HG03039 (cell line): ENCODE measurements at regions not wholly inside any gene's neighbourhood (a gene's known extent, or its start where the extent isn't known, plus 50 kb on each side); places are given as distances from the start of the nearest gene placed in this dataset.

ENCODE experiments used
- ATAC-seq: cut with Tn5 transposase; IDR thresholded peaks from one replicate; pipeline ENCODE4 v1.9.1; 2021; ENCODE audit warnings: mild to moderate bottlenecking, moderate library complexity; ENCODE audit not compliant: unreplicated experiment

GRCh38 chr4:12723849-12724447 is 760.2 kb downstream of the RAB28 start:
- ATAC-seq: no peak

- no peak for ATAC-seq
Observed at GRCh38 chr4:12716896-12717295, 767.2 kb downstream of the RAB28 start.

GRCh38 chr4:12712648-12713339 is 771.3 kb downstream of the RAB28 start:
- no peak for ATAC-seq

GRCh38 chr4:12707381-12708175 is 776.6 kb downstream of the RAB28 start:
- ATAC-seq: no peak

DNA sequence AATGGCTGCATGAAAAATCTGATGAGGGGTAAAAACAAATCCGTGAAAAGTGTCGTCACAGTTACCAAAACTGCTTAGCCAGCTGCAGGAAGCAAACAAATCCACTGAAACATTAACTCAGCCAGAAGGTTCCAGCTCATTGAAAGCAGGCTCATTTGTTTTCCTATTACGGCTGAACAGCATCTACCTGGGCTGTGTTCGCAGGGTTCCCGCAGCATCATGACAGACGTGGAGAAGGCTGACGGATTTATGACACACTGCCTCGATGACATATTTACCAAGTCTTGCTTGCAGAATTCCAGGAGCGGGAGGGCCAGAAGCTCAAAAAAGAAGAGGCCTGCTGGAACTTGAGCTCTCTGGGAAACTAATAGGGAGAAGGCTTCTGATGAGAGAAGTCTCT is 781.1 kb downstream of the RAB28 start:
- no peak for ATAC-seq

- ATAC-seq: no peak
Observed at GRCh38 chr4:12701384-12701783, 782.8 kb downstream of the RAB28 start.

- ATAC-seq: no peak
Observed at GRCh38 chr4:12697970-12698369, 786.2 kb downstream of the RAB28 start.

DNA sequence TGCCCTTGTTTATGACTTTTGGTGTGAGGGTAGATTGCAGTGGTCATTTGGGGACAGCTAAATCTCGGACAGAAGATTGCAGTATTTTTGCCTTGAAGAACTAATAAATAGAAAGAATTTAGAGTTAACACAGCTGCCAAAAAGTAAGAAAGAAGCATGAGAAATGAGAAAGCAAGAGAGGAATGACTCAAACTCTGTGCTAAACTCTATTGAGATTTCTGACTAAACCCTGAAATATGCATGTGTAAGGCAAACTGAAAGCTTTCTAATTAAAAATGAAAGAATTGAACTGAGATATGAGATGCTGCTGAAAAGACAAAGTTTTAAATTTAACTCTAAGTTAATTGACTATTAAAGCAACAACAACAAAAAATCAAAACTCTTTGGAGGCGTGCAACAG is 791.3 kb downstream of the RAB28 start:
- no peak for ATAC-seq

DNA sequence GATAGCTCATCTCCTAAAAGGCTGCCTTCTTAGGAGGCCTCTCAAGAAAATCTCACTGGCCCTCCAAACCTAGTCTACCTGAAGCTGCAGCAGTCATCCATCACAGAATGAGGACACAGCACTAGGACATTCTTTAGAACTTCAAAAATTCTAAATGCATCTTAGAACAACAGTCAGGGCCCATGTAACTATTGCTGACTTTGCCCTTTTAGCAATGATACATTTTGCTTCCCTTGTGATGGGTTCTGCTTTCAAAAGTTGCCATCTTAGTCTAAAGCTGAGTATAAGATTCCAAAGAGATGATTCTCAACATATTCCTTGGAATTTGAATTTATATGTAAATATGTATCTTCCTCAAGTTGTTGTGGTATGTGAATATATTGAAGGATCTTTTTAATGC is 793.0 kb downstream of the RAB28 start:
- no peak for ATAC-seq

DNA sequence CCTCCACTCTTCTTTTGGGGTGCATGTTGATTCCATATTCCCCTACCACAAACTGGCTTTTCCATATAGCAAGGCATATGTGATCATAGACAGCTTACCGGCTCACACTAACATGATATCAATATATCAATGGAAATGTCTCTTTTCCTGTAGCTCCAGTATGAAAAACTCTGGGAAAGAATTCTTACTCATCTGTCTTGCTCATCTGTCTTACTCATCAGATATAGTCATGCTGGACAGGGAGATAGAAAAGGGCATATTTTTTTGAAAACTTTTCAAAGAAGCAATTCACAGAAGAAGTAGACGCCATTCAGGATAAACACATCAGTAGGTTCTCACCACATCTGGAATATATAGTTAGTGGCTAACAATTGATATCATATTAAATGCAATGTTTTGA is 794.7 kb downstream of the RAB28 start:
- ATAC-seq: no peak

- ATAC-seq: no peak
Observed at GRCh38 chr4:12679217-12679616, 804.9 kb downstream of the RAB28 start.

- ATAC-seq: no peak
Observed at GRCh38 chr4:12674184-12674583, 810.0 kb downstream of the RAB28 start.

- ATAC-seq: no peak
Observed at GRCh38 chr4:12672303-12672702, 811.8 kb downstream of the RAB28 start.

DNA sequence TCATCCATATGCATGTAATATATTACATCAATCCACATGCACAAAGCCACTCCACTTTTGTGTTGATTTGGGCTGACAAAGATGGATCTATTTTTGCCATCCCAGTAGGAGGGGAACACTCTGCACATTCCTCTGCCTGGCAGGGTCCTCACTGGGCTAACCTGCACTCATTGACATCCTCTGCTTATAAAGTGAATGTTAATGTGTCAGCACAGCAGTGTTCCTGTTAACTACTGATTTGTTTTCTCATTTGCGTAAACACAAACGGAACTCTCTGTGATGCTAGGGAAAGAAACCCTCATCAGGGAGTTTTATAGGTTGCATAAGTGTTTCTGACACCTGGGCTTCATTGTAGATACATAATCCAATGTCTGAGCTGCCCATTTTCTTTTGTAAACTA is 826.0 kb downstream of the RAB28 start:
- ATAC-seq: no peak

DNA sequence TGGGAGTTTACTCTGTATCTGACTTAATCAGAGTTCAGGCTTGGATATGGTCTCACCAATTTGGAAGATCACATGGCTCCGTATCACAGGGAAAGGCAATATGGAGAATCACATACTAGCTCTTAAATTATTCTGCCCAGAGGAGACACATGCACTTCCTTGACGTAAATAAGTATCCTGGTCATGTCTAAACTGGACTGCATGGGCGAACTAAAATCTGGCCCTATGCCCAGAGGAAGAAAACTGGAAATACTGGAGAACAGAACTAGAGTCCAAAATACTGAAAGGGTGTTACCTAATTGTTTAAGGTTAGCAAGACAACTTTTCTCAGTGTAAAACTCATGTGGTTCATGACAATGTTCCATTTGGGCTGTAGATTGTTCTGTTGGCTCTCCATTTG is 832.3 kb downstream of the RAB28 start:
- ATAC-seq: no peak

DNA sequence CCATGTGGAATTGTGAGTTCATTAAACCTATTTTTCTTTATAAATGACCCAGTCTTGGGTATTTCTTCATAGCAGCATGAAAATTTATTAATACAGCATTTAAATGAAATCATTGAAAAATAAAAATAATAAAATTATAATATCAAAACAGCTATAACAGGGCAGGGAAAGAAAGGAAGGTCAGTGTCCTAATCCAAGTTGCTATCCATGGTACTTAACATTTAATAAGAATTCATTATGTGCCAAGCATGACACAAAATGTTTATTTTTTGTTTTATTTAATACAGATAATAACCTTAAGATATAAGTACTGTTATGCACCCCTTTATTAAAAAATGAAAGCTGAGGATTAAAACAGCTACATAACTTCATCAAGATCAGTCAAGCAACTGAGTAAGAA is 838.4 kb downstream of the RAB28 start:
- ATAC-seq: no peak

- ATAC-seq: no peak
Observed at GRCh38 chr4:12644261-12644660, 839.9 kb downstream of the RAB28 start.

DNA sequence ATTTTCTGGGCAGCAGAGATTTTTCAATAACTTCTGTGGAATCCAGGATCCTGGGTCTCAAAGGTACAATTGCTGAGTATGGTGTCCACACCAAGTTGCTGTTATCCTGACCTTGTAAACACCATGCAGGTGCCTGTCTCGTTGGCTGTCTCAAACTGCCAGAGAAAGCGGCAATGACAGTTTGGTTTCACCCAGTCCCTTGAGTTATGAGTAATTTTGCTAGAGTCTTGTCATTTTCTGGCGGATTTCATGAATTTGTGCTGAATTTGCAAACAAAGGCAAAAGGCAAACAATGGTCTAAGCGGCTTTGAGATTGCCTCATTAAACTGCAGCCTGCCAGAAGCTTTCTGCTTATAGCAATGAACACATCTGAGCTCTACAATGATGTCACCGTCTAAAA is 847.9 kb downstream of the RAB28 start:
- ATAC-seq: no peak

GRCh38 chr4:12635629-12636028 is 848.5 kb downstream of the RAB28 start:
- no peak for ATAC-seq

DNA sequence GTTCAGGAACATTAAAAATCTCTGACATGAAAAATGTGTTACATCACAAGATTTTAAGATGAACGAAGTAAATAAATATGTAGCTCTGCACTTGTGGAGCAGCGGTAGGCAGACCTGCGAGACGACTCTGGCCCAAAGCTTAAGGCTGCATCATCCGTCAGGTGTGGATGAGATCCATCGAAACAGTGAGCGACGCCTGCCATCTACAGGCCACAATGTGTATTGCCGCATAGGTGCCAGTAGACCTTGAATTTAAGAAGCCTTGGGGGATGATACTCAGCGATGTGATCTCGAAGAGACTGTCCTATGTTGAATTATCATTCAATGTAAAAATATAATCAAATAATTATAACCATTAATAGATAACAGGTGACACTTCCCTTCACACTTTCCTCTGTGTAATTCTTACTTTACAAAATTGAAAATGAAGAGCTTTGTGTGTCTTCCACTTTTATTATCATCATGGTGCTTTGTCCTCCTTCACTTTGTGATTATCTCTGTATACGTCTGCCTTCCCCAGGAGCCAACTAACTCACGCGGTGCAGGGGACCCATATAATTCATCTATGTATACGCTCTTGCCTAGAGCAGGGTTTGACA is 851.0 kb downstream of the RAB28 start:
- peak; percentile 97 for ATAC-seq

- ATAC-seq: no peak
Observed at GRCh38 chr4:12615822-12616221, 868.3 kb downstream of the RAB28 start.

DNA sequence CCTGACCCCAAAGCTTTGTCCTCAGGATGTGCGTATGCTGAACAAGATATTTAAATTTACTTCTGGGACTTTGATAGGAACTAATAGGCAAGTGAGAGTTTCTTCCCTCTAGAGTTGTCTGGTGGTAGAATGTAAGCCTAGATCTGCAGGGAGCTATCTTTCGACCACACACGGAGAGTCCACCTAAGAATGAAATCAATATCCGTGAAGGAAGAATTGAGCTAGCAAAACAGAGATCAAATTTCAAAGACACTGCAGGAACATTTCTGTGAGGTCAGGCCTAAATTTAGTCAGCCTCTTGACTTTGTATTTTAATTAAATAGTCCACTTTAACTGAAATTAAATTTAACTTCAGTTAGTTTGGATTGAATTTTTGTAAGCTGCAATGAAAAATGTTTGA is 871.3 kb downstream of the RAB28 start:
- no peak for ATAC-seq
